Liver (tissue), 8 donors: ENCODE measurements at regions not wholly inside any gene's neighbourhood (a gene's known extent, or its start where the extent isn't known, plus 50 kb on each side); places are given as distances from the start of the nearest gene placed in this dataset.

Source experiments
- DNase-seq: peaks from one replicate; pipeline ENCODE4 v3.0.0-alpha.2; 2017; ENCODE audit warnings: low spot score
- H3K27ac ChIP-seq, 2 donors: one replicate each; pipeline ENCODE4 v1.7.0; 2013; ENCODE audit warnings: inconsistent platforms in 2 of 2, low read length in 2 of 2, control low read depth in 1 of 2, low read depth in 1 of 2, mild to moderate bottlenecking in 1 of 2
- H3K27me3 ChIP-seq, 4 donors: one replicate each; pipeline versions ENCODE4 v1.6.1 to v1.7.0; 2013; ENCODE audit warnings: low read length in 3 of 4, inconsistent platforms in 1 of 4, mild to moderate bottlenecking in 1 of 4, moderate library complexity in 1 of 4; ENCODE audit not compliant: control insufficient read depth in 4 of 4, insufficient read depth in 4 of 4
- H3K36me3 ChIP-seq, 4 donors: one replicate each; pipeline versions ENCODE4 v1.6.1 to v1.7.0; 2013; ENCODE audit warnings: low read length in 3 of 4, mild to moderate bottlenecking in 3 of 4, low read depth in 1 of 4, moderate library complexity in 1 of 4; ENCODE audit not compliant: control insufficient read depth in 4 of 4, insufficient read depth in 3 of 4
- H3K4me1 ChIP-seq, 4 donors: one replicate each; pipeline versions ENCODE4 v1.6.1 to v1.7.0; 2013; ENCODE audit warnings: low read length in 3 of 4, mild to moderate bottlenecking in 3 of 4, moderate library complexity in 1 of 4; ENCODE audit not compliant: control insufficient read depth in 4 of 4, insufficient read depth in 4 of 4
- H3K4me3 ChIP-seq, 3 donors: one replicate each; pipeline versions ENCODE4 v1.6.1 to v1.7.0; 2013; ENCODE audit warnings: low read length in 3 of 3, control low read depth in 1 of 3, low read depth in 1 of 3, mild to moderate bottlenecking in 1 of 3
- H3K9ac ChIP-seq, 2 donors: one replicate each; pipeline ENCODE4 v1.7.0; 2013; ENCODE audit warnings: low read length in 2 of 2, mild to moderate bottlenecking in 2 of 2, moderate library complexity in 2 of 2, control low read depth in 1 of 2, low read depth in 1 of 2
- H3K9me3 ChIP-seq, 4 donors: one replicate each; pipeline versions ENCODE4 v1.6.1 to v1.7.0; 2013; ENCODE audit warnings: low read length in 3 of 4; ENCODE audit not compliant: control insufficient read depth in 4 of 4
- EGR1 ChIP-seq, 2 donors: IDR thresholded peaks; 2 replicates each; pipeline ENCODE4 v1.6.1; 2016 to 2018; ENCODE audit warnings: antibody characterized with exemption in 2 of 2, low read depth in 2 of 2
- FOXA1 ChIP-seq: IDR thresholded peaks from 2 replicates; pipeline ENCODE4 v1.6.1; 2016; ENCODE audit warnings: antibody characterized with exemption
- FOXA2 ChIP-seq: IDR thresholded peaks from 2 replicates; pipeline ENCODE4 v1.6.1; 2016; ENCODE audit warnings: antibody characterized with exemption
- HNF4A ChIP-seq, 2 donors: conservative IDR thresholded peaks; 2 replicates each; pipeline ENCODE4 v1.6.1; 2016; ENCODE audit warnings: antibody characterized with exemption in 2 of 2, mild to moderate bottlenecking in 2 of 2
- HNF4G ChIP-seq: IDR thresholded peaks from 2 replicates; pipeline ENCODE4 v1.6.1; 2016; ENCODE audit warnings: antibody characterized with exemption
- JUND ChIP-seq, 2 donors: IDR thresholded peaks; 2 replicates each; pipeline ENCODE4 v1.6.1; 2016; ENCODE audit warnings: antibody characterized with exemption in 2 of 2
- NR2F2 ChIP-seq: IDR thresholded peaks from 2 replicates; pipeline ENCODE4 v1.6.1; 2016; ENCODE audit warnings: antibody characterized with exemption
- RAD21 ChIP-seq, 2 donors: IDR thresholded peaks; 2 replicates each; pipeline ENCODE4 v1.6.1; 2016; ENCODE audit warnings: antibody characterized with exemption in 2 of 2, mild to moderate bottlenecking in 2 of 2
- RXRA ChIP-seq, 2 donors: IDR thresholded peaks; 2 replicates each; pipeline ENCODE4 v1.6.1; 2017 to 2018; ENCODE audit warnings: antibody characterized with exemption in 2 of 2, mild to moderate bottlenecking in 1 of 2
- SP1 ChIP-seq: IDR thresholded peaks from 2 replicates; pipeline ENCODE4 v1.6.1; 2018; ENCODE audit warnings: antibody characterized with exemption, mild to moderate bottlenecking
- TAF1 ChIP-seq: conservative IDR thresholded peaks from 2 replicates; pipeline ENCODE4 v1.6.1; 2016; ENCODE audit warnings: antibody characterized with exemption, mild to moderate bottlenecking
- YY1 ChIP-seq: IDR thresholded peaks from 2 replicates; pipeline ENCODE4 v1.6.1; 2016; ENCODE audit warnings: antibody characterized with exemption, mild to moderate bottlenecking
- WGBS: extraction: QIAGEN DNeasy Blood & Tissue Kit; methylation state at CpG from one replicate; pipeline ENCODE4 v1.1.7; 2013; 5-methylcytosine and 5-hydroxymethylcytosine counted together
- TF ChIP-seq, protein P1 (sequence below): fragments of 150-350 bp; IDR thresholded peaks from 2 replicates; pipeline ENCODE4 v1.5.1; 2017; ENCODE audit warnings: improper control_type of control experiment, low read depth, low read length; ENCODE audit not compliant: missing input control
- TF ChIP-seq, protein P2 (sequence below): IDR thresholded peaks from 2 replicates; pipeline ENCODE4 v1.6.1; 2016; ENCODE audit warnings: antibody characterized with exemption
- TF ChIP-seq, protein P3 (sequence below): IDR thresholded peaks from 2 replicates; pipeline ENCODE4 v1.6.1; 2016; ENCODE audit warnings: antibody characterized with exemption
- TF ChIP-seq, protein P4 (sequence below): IDR thresholded peaks from 2 replicates; pipeline ENCODE4 v1.6.1; 2016; ENCODE audit warnings: antibody characterized with exemption, mild to moderate bottlenecking
- TF ChIP-seq, protein P5 (sequence below): IDR thresholded peaks from 2 replicates; pipeline ENCODE4 v1.6.1; 2016; ENCODE audit warnings: antibody characterized with exemption
- donor health status: healthy.
- donor health status: healthy.
- donor health status: healthy.
- donor health status: healthy.
- donor health status: healthy.

DNA sequence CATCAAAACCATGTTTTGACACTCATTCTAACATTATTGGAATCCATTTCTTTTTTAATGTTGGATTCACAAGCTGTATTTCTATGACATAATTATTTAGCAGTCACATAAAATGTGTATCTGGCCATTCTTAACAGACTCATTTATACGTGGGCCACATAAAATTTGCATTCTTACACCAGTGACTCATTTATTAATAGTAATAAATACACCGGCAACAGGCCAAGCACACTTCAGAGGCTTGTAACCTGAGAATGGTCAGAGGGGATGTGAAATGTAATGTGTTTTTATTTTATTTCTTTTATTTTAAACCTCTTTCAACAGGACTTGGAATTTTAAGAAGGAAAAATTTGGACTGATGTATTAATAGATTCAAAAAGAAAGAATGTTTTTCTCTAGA, 384.9 kb upstream of the RARB start:
- Histone ChIP-seq H3K9me3 (no peaks in the 10 kb centered on the region), H3K9ac (no peak overlapping the region), H3K27ac (no peak overlapping the region), H3K36me3 (no peaks in the 10 kb centered on the region), H3K4me1 (no peaks in the 10 kb centered on the region), H3K27me3 (no peaks in the 10 kb centered on the region), H3K4me3 (no peak overlapping the region)
- TF ChIP-seq SP1 (no peak), FOXA1 (no peak), NR2F2 (no peak), RXRA (IDR thresholded peaks at IDR 0.05) (no peak), FOXA2 (no peak), RAD21 (IDR thresholded peaks at IDR 0.05) (no peak), EGR1 (IDR thresholded peaks at IDR 0.05; ENCODE audit: low read depth in 2 of 2) (no peak), TAF1 (no peak)
- TF ChIP-seq, protein P1, sequence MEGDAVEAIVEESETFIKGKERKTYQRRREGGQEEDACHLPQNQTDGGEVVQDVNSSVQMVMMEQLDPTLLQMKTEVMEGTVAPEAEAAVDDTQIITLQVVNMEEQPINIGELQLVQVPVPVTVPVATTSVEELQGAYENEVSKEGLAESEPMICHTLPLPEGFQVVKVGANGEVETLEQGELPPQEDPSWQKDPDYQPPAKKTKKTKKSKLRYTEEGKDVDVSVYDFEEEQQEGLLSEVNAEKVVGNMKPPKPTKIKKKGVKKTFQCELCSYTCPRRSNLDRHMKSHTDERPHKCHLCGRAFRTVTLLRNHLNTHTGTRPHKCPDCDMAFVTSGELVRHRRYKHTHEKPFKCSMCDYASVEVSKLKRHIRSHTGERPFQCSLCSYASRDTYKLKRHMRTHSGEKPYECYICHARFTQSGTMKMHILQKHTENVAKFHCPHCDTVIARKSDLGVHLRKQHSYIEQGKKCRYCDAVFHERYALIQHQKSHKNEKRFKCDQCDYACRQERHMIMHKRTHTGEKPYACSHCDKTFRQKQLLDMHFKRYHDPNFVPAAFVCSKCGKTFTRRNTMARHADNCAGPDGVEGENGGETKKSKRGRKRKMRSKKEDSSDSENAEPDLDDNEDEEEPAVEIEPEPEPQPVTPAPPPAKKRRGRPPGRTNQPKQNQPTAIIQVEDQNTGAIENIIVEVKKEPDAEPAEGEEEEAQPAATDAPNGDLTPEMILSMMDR, result no peak
- TF ChIP-seq, protein P2, sequence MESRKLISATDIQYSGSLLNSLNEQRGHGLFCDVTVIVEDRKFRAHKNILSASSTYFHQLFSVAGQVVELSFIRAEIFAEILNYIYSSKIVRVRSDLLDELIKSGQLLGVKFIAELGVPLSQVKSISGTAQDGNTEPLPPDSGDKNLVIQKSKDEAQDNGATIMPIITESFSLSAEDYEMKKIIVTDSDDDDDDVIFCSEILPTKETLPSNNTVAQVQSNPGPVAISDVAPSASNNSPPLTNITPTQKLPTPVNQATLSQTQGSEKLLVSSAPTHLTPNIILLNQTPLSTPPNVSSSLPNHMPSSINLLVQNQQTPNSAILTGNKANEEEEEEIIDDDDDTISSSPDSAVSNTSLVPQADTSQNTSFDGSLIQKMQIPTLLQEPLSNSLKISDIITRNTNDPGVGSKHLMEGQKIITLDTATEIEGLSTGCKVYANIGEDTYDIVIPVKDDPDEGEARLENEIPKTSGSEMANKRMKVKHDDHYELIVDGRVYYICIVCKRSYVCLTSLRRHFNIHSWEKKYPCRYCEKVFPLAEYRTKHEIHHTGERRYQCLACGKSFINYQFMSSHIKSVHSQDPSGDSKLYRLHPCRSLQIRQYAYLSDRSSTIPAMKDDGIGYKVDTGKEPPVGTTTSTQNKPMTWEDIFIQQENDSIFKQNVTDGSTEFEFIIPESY, result no peak
- TF ChIP-seq, protein P3, sequence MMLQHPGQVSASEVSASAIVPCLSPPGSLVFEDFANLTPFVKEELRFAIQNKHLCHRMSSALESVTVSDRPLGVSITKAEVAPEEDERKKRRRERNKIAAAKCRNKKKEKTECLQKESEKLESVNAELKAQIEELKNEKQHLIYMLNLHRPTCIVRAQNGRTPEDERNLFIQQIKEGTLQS, result no peak
- TF ChIP-seq, protein P4, sequence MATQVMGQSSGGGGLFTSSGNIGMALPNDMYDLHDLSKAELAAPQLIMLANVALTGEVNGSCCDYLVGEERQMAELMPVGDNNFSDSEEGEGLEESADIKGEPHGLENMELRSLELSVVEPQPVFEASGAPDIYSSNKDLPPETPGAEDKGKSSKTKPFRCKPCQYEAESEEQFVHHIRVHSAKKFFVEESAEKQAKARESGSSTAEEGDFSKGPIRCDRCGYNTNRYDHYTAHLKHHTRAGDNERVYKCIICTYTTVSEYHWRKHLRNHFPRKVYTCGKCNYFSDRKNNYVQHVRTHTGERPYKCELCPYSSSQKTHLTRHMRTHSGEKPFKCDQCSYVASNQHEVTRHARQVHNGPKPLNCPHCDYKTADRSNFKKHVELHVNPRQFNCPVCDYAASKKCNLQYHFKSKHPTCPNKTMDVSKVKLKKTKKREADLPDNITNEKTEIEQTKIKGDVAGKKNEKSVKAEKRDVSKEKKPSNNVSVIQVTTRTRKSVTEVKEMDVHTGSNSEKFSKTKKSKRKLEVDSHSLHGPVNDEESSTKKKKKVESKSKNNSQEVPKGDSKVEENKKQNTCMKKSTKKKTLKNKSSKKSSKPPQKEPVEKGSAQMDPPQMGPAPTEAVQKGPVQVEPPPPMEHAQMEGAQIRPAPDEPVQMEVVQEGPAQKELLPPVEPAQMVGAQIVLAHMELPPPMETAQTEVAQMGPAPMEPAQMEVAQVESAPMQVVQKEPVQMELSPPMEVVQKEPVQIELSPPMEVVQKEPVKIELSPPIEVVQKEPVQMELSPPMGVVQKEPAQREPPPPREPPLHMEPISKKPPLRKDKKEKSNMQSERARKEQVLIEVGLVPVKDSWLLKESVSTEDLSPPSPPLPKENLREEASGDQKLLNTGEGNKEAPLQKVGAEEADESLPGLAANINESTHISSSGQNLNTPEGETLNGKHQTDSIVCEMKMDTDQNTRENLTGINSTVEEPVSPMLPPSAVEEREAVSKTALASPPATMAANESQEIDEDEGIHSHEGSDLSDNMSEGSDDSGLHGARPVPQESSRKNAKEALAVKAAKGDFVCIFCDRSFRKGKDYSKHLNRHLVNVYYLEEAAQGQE, result no peak
- TF ChIP-seq, protein P5, sequence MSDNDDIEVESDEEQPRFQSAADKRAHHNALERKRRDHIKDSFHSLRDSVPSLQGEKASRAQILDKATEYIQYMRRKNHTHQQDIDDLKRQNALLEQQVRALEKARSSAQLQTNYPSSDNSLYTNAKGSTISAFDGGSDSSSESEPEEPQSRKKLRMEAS, result no peak
- 90% methylated on average over 2 of the region's 2 CpGs for WGBS
- no peak for DNase-seq

DNA sequence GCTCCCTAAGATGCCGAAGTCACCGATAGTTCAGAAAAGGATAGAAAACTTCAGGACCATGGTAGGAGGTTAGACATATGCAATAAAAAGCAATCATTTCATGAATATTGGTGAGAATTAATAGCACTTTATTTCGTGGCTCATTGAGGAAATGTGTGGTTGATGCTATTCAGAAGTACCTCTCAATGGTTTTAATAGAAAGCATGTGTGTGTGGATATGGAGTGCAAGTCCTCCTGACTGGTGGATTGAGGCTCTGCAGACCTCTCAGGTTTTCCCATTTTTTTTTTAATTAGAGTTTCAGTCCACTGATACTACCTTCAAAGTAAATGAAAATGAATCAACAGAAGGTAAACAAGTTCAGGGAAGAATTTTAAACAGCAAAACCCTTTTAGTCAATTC, 384.3 kb upstream of the RARB start:
- Histone ChIP-seq H3K27me3 (no peaks in the 10 kb centered on the region), H3K4me1 (no peaks in the 10 kb centered on the region), H3K9me3 (no peaks in the 10 kb centered on the region), H3K9ac (no peak overlapping the region), H3K27ac (no peak overlapping the region), H3K36me3 (no peaks in the 10 kb centered on the region), H3K4me3 (no peak overlapping the region)
- DNase-seq, result no peak
- WGBS, result 88% methylated on average over 3 of the region's 3 CpGs
- TF ChIP-seq HNF4G, result no peak
- TF ChIP-seq, protein P2, result no peak
- TF ChIP-seq JUND (IDR thresholded peaks at IDR 0.05), result no peak
- no peak for TF ChIP-seq HNF4A (conservative IDR thresholded peaks at IDR 0.05)
- no peak for TF ChIP-seq RAD21 (IDR thresholded peaks at IDR 0.05)
- no peak for TF ChIP-seq SP1
- TF ChIP-seq, protein P4, result no peak
- TF ChIP-seq, protein P5, result no peak
- no peak for TF ChIP-seq FOXA2
- no peak for TF ChIP-seq TAF1
- no peak for TF ChIP-seq NR2F2
- no peak for TF ChIP-seq YY1
- TF ChIP-seq FOXA1, result no peak
